GM10248 (cell line): ENCODE measurements at regions not wholly inside any gene's neighbourhood (a gene's known extent, or its start where the extent isn't known, plus 50 kb on each side); places are given as distances from the start of the nearest gene placed in this dataset.

Experiments
- CTCF ChIA-PET: fragments of 300-600 bp; sonication (Branson Sonifier 250); formaldehyde crosslinking; extraction: SDS; loops from one replicate; lab custom pipeline; 2021; ENCODE audit warnings: antibody characterized with exemption; lab: Yijun Ruan, JAX
- POLR2A ChIA-PET: fragments of 350-650 bp; sonication (Branson Sonifier 250); formaldehyde crosslinking; extraction: SDS; loops from one replicate; lab custom pipeline; 2020; ENCODE audit warnings: antibody characterized with exemption; lab: Yijun Ruan, JAX
- DNase-seq: peaks from one replicate; pipeline ENCODE4 v3.0.0; 2012; ENCODE audit errors: extremely low spot score
- CTCF ChIP-seq: IDR thresholded peaks from 2 replicates; pipeline ENCODE4 v1.5.1; 2012; ENCODE audit warnings: mild to moderate bottlenecking, low read depth; ENCODE audit errors: extremely low read depth, missing control alignments, control extremely low read depth

- DNase-seq: no peak
- POLR2A ChIA-PET: no interaction called here
- CTCF ChIA-PET: interaction anchor here (1.6 kb wide), 1 partner anchor 9 kb away, joined by 4 read pairs; no protein-coding TSS in a partner anchor
- no peak for TF ChIP-seq CTCF
Observed at GRCh38 chr18:56510108-56510507, 128.3 kb downstream of the TXNL1 start.

GRCh38 chr18:56509656-56510055, 128.7 kb downstream of the TXNL1 start:
- ChIA-PET CTCF (interaction anchor here (1.6 kb wide), 1 partner anchor 9 kb away, joined by 4 read pairs; no protein-coding TSS in a partner anchor), POLR2A (no interaction called here)
- no peak for DNase-seq
- TF ChIP-seq CTCF: no peak

GRCh38 chr18:56508370-56509036, 129.9 kb downstream of the TXNL1 start:
- CTCF ChIA-PET: no interaction called here
- DNase-seq: no peak
- no peak for TF ChIP-seq CTCF
- POLR2A ChIA-PET: no interaction called here

GRCh38 chr18:56505971-56506370, 132.4 kb downstream of the TXNL1 start:
- ChIA-PET CTCF (no interaction called here), POLR2A (no interaction called here)
- TF ChIP-seq CTCF: no peak
- DNase-seq: no peak

- TF ChIP-seq CTCF: no peak
- CTCF ChIA-PET: no interaction called here
- POLR2A ChIA-PET: no interaction called here
- DNase-seq: no peak
Observed at GRCh38 chr18:56505293-56505692, 133.1 kb downstream of the TXNL1 start.

GRCh38 chr18:56501896-56502295, 136.5 kb downstream of the TXNL1 start:
- no peak for DNase-seq
- POLR2A ChIA-PET: no interaction called here
- no peak for TF ChIP-seq CTCF
- CTCF ChIA-PET: no interaction called here
